ENCODE measurements at regions not wholly inside any gene's neighbourhood (a gene's known extent, or its start where the extent isn't known, plus 50 kb on each side); places are given as distances from the start of the nearest gene placed in this dataset.
"Not testable (repeated sequence)": the region's sequence is repeated elsewhere in the genome, so short reads cannot be mapped to it uniquely, and the experiment has no call there.

- no peak for DNase-seq
Measured at GRCh38 chr11:92109466-92109865, 115.2 kb upstream of the FAT3 start.

GRCh38 chr11:92107331-92107730 lies 117.3 kb upstream of the FAT3 start:
- no peak for DNase-seq

- no peak for DNase-seq
Measured at GRCh38 chr11:92104349-92104748, 120.3 kb upstream of the FAT3 start.

GRCh38 chr11:92101920-92102319 lies 122.7 kb upstream of the FAT3 start:
- DNase-seq: no peak

- no peak for DNase-seq
Measured at GRCh38 chr11:92099183-92099582, 125.4 kb upstream of the FAT3 start.

- no peak for DNase-seq
Measured at GRCh38 chr11:92098172-92098571, 126.4 kb upstream of the FAT3 start.

- no peak for DNase-seq
Measured at GRCh38 chr11:92087725-92088537, 136.7 kb upstream of the FAT3 start.

- DNase-seq: no peak
Measured at GRCh38 chr11:92083123-92083522, 141.5 kb upstream of the FAT3 start.

- no peak for DNase-seq
Measured at GRCh38 chr11:92082652-92083051, 142.0 kb upstream of the FAT3 start.

GRCh38 chr11:92074498-92074897 lies 150.1 kb upstream of the FAT3 start:
- DNase-seq: not testable (repeated sequence)

GRCh38 chr11:92071660-92072059 lies 153.0 kb upstream of the FAT3 start:
- DNase-seq: no peak

- DNase-seq: no peak
Measured at GRCh38 chr11:92070026-92070889, 154.4 kb upstream of the FAT3 start.

GRCh38 chr11:92067016-92067415 lies 157.6 kb upstream of the FAT3 start:
- DNase-seq: no peak

GRCh38 chr11:92061456-92062062 lies 163.1 kb upstream of the FAT3 start:
- no peak for DNase-seq

GRCh38 chr11:92057849-92058442 lies 166.7 kb upstream of the FAT3 start:
- DNase-seq: no peak

- no peak for DNase-seq
Measured at GRCh38 chr11:92053216-92053615, 171.4 kb upstream of the FAT3 start.

- DNase-seq: no peak
Measured at GRCh38 chr11:92050305-92050704, 174.3 kb upstream of the FAT3 start.

GRCh38 chr11:92048415-92048814 lies 176.2 kb upstream of the FAT3 start:
- DNase-seq: no peak

- DNase-seq: no peak
Measured at GRCh38 chr11:92046103-92046502, 178.5 kb upstream of the FAT3 start.

GRCh38 chr11:92045301-92045700 lies 179.3 kb upstream of the FAT3 start:
- DNase-seq: no peak

GRCh38 chr11:92035488-92035887 lies 189.1 kb upstream of the FAT3 start:
- DNase-seq: no peak

- DNase-seq: not testable (repeated sequence)
Measured at GRCh38 chr11:92027136-92027535, 197.5 kb upstream of the FAT3 start.

- DNase-seq: no peak
Measured at GRCh38 chr11:92026664-92027063, 198.0 kb upstream of the FAT3 start.

Data from hematopoietic multipotent progenitor cell treated with erythropoietin and hydrocortisone succinate and interleukin-3 and kit ligand, for 6 days (in vitro differentiated cells).